ENCODE measurements at regions not wholly inside any gene's neighbourhood (a gene's known extent, or its start where the extent isn't known, plus 50 kb on each side); places are given as distances from the start of the nearest gene placed in this dataset.

DNA sequence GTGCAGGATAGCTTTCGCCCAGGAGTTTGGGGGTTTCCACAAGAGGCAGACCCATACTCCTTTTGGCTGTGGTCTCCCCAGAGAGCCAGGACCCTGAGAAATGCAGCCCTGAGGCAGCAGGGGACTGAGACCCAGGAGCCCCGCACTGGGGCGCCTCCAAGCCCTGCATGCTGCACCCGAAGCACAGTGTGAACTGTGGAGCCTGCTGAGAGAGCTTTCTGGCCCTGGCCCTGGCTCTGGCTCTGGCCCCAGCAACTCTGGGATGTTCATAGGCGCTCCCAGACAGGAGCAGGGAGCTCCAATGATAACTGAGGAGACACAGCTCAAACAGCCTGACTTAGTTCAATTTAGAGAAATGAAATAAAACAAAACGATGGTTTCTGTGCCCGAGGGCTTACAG, 96.4 kb upstream of the TEX51 start:
- no peak for ATAC-seq
- H3K27ac Mint-ChIP-seq, result no peak overlapping the region

DNA sequence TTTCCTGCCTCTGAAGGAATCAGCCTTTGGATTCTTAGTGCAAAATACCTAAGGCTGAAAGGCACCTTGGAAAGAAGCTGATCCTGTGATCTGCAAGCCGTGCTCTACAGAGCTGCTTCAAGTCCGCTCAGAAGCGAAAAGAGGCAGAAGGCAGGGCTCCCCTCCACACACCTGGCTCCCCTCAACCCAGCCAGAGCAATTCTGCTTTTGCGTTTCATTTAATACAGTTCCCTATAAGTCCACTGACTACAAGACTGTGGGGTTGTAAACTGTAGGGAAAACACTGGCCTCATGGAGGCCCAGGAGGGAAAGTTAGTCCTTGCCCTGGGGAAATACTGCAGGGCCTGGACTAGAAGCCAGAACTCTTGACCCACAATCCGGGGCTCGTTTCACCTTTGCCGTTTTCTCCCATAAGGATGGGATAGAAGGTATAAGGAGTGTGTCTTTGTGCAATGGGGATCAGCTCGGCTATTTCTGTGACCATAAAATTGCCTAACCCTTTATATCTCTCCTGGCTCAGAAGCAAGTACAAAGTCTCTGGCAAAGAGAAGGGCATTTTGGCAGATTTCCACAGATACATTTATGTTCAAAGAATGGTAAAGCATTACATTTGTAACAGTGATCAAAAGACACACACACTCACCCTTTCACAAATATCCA, 95.8 kb upstream of the TEX51 start:
- Mint-ChIP-seq H3K4me3 (no peak overlapping the region), H3K27ac (no peak overlapping the region), H3K9me3 (ENCODE audit: low read depth) (no peaks in the 10 kb centered on the region), H3K36me3 (no peaks in the 10 kb centered on the region), H3K4me1 (no peaks in the 10 kb centered on the region), H3K27me3 (peaks cover 6% of the 10 kb centered on the region)
- no peak for ATAC-seq
- CTCF ChIA-PET, result no interaction called here
- DNase-seq, result no peak

More for the DNA sequence above, 96.4 kb upstream of the TEX51 start:
- Mint-ChIP-seq H3K36me3 (no peaks in the 10 kb centered on the region), H3K9me3 (ENCODE audit: low read depth) (no peaks in the 10 kb centered on the region), H3K4me1 (no peaks in the 10 kb centered on the region), H3K4me3 (no peak overlapping the region), H3K27me3 (peaks cover 6% of the 10 kb centered on the region)
- CTCF ChIA-PET, result no interaction called here
- DNase-seq, result no peak

DNA sequence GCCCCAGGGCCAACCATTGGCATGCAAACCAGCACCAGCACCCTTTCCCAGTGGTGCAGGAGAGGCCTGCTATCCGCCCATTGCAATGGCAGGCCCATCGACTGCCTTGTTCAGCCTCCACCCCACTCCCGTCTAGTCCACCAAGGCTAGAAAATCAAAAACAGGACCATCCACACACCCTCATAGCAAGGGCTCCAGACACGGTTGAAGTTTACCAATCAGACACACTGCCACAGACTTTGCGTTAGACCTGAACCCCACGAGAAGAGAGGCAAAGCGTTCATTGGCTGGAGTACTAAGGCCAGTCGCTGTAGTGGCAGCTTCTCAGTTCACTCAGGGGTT, 95.3 kb upstream of the TEX51 start:
- Mint-ChIP-seq H3K9me3 (ENCODE audit: low read depth) (no peaks in the 10 kb centered on the region), H3K27ac (no peak overlapping the region), H3K4me1 (no peaks in the 10 kb centered on the region), H3K4me3 (no peak overlapping the region), H3K36me3 (no peaks in the 10 kb centered on the region), H3K27me3 (peaks cover 6% of the 10 kb centered on the region)
- CTCF ChIA-PET, result no interaction called here
- ATAC-seq, result no peak
- no peak for DNase-seq

DNA sequence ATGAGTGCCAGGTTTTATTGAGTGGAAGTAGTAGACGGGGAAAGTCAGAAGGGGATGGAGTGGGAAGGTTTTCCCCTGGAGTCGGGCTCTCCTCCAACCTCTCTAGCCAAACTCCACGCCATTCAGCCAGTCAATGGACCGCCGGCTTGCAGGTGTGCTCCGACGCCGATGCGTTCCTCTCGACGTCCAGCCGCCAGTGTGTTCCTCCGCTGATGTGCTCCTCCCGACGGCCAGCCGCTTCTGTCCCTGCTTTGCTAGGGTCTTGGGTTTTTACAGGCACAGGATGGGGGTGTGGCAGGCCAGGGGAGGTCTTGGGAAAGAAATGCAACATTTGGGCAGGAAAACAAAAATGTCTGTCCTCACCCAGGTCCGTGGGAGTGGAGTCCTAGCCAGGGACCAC, 94.3 kb upstream of the TEX51 start:
- Mint-ChIP-seq H3K36me3 (no peaks in the 10 kb centered on the region), H3K4me3 (no peak overlapping the region), H3K4me1 (no peaks in the 10 kb centered on the region), H3K9me3 (ENCODE audit: low read depth) (no peaks in the 10 kb centered on the region), H3K27me3 (peaks cover 12% of the 10 kb centered on the region), H3K27ac (no peak overlapping the region)
- CTCF ChIA-PET, result no interaction called here
- DNase-seq (no peak), ATAC-seq (no peak)

DNA sequence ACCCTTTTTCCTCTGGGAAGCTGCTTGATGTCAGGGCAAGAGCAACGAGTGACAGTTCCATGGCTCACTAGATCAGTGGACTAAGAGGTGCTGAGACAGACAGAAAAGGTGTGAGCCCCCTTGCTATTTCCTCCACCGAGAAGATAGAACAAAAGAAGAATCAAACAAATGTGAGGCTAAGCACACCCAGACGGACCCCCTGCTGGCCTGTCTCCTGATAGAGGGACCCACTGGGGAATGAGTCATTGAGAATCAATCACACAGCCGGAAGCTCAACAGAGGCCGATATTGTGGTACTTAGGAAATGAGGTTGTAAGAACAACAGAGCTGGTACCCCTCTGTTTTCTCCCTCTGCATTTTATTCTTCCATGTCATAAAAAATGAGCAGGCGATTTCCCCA, 89.8 kb upstream of the TEX51 start:
- no peak overlapping the region for H3K4me3 Mint-ChIP-seq
- H3K4me1 Mint-ChIP-seq, result no peaks in the 10 kb centered on the region
- CTCF ChIA-PET, result interaction anchor here (1.1 kb wide), 1 partner anchor 10 kb away, joined by 3 read pairs; no protein-coding TSS in a partner anchor
- no peaks in the 10 kb centered on the region for H3K36me3 Mint-ChIP-seq
- peaks cover 10% of the 10 kb centered on the region for H3K27me3 Mint-ChIP-seq
- H3K9me3 Mint-ChIP-seq (ENCODE audit: low read depth), result no peaks in the 10 kb centered on the region
- peak; percentile 4 for DNase-seq
- no peak for ATAC-seq
- H3K27ac Mint-ChIP-seq, result no peak overlapping the region

DNA sequence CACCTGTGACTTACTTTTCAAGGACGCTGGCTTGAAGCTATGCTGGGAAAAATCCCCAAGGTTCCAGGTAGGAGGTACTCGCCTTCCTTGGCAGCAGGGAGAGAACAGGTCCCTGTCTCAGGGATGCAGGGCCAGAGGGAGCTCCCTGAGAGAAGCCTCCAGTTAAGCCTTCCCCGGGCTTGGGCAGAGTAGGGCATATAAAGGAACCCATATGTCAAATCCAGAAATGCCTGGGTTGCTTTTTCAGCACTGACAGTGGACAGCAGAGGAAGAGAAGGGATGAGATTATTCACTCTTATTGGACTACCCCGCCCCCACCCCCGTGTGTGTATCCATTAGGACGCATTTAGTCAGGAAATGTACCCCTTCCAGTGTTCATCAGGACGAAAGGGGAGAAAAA, 89.3 kb upstream of the TEX51 start:
- H3K9me3 Mint-ChIP-seq (ENCODE audit: low read depth), result no peaks in the 10 kb centered on the region
- CTCF ChIA-PET, result interaction anchor here (1.1 kb wide), 1 partner anchor 10 kb away, joined by 3 read pairs; no protein-coding TSS in a partner anchor
- H3K4me1 Mint-ChIP-seq, result no peaks in the 10 kb centered on the region
- H3K36me3 Mint-ChIP-seq, result no peaks in the 10 kb centered on the region
- DNase-seq (peak; percentile 33), ATAC-seq (no peak)
- H3K4me3 Mint-ChIP-seq, result no peak overlapping the region
- no peak overlapping the region for H3K27ac Mint-ChIP-seq
- H3K27me3 Mint-ChIP-seq, result peaks cover 10% of the 10 kb centered on the region

DNA sequence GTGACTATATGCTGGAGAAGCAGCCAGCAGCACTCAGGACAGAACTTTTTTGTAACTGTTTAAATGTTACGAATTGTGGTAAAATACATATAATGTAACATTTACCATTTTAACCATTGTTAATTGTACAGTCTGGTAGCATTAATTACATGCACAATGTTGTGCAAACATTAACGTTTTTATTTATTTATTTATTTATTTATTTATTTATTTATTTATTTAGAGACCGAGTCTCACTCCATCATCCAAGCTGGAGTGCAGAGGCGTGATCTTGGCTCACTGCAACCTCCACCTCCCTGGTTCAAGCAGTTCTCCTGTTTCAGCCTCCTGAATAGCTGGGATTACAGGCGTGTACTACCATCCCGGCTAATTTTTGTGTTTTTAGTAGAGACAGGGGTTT, 88.7 kb upstream of the TEX51 start:
- no peaks in the 10 kb centered on the region for H3K9me3 Mint-ChIP-seq (ENCODE audit: low read depth)
- H3K27ac Mint-ChIP-seq, result no peak overlapping the region
- CTCF ChIA-PET, result no interaction called here
- no peaks in the 10 kb centered on the region for H3K36me3 Mint-ChIP-seq
- DNase-seq (no peak), ATAC-seq (no peak)
- H3K4me3 Mint-ChIP-seq, result no peak overlapping the region
- no peaks in the 10 kb centered on the region for H3K4me1 Mint-ChIP-seq
- H3K27me3 Mint-ChIP-seq, result peaks cover 10% of the 10 kb centered on the region

DNA sequence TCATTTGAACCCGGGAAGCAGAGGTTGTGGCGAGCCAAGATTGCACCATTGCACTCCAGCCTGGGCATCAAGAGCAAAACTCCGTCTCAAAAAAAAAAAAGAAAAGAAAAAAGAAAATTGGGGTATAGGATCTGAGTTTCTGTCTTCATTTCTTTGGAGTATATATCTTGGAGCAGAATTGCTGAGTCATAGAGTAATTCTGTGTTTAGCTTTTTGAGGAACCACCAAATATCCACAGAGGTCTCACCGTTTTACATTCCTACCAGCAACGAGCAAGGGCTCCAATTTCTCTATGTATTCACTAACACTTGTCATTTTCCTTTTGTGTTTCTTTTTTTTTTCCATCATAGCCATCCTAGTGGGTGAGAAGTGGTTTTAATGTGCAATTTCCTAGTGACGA, 87.6 kb upstream of the TEX51 start:
- Mint-ChIP-seq H3K36me3 (no peaks in the 10 kb centered on the region), H3K27me3 (peaks cover 14% of the 10 kb centered on the region), H3K4me1 (no peaks in the 10 kb centered on the region), H3K4me3 (no peak overlapping the region), H3K27ac (no peak overlapping the region), H3K9me3 (ENCODE audit: low read depth) (no peaks in the 10 kb centered on the region)
- DNase-seq (no peak), ATAC-seq (no peak)
- CTCF ChIA-PET, result no interaction called here

DNA sequence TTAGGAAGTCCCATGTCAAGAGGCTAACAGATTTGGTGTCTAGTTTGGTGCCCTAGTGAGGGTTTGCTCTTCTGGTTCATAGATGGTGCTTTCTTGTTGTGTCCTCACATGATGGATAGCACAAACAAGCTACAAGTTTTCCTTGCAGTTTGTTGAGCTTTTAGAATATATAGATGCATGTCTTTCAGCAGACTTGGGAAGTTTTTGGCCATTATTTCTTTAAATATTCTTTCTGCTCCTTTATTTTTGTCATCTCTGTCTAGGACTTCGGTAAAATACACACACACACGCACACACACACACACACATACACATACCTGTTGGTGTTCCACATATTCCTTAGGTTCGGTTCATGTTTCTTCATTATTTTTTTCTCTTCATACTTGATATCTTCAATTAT, 81.5 kb upstream of the TEX51 start:
- DNase-seq (no peak), ATAC-seq (no peak)
- H3K9me3 Mint-ChIP-seq (ENCODE audit: low read depth), result no peaks in the 10 kb centered on the region
- CTCF ChIA-PET, result no interaction called here
- no peaks in the 10 kb centered on the region for H3K4me1 Mint-ChIP-seq
- no peak overlapping the region for H3K27ac Mint-ChIP-seq
- H3K36me3 Mint-ChIP-seq, result no peaks in the 10 kb centered on the region
- no peak overlapping the region for H3K4me3 Mint-ChIP-seq
- peaks cover 33% of the 10 kb centered on the region for H3K27me3 Mint-ChIP-seq

DNA sequence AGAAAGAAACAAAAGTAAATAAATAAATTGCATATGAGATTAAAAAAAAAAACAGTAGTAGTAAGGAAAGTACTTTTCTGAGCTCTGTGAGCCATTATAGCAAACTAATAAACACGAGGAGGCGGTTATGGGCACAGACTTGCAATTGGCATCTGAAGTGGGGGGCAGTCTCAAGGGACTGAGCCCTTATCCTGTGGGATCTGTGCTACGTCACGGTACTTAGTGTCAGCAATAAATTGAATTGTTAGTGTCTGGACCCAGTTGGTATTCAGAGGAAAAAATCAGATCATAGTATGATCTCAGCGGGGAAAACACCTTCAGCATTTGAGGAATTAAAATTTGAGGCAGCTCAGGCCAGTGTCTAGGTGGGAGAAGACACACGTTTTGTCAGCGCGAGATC, 76.6 kb upstream of the TEX51 start:
- Mint-ChIP-seq H3K36me3 (no peaks in the 10 kb centered on the region), H3K4me1 (no peaks in the 10 kb centered on the region), H3K27ac (no peak overlapping the region), H3K27me3 (peaks cover 24% of the 10 kb centered on the region), H3K4me3 (no peak overlapping the region), H3K9me3 (ENCODE audit: low read depth) (no peaks in the 10 kb centered on the region)
- DNase-seq, result no peak
- CTCF ChIA-PET, result no interaction called here
- ATAC-seq, result no peak

DNA sequence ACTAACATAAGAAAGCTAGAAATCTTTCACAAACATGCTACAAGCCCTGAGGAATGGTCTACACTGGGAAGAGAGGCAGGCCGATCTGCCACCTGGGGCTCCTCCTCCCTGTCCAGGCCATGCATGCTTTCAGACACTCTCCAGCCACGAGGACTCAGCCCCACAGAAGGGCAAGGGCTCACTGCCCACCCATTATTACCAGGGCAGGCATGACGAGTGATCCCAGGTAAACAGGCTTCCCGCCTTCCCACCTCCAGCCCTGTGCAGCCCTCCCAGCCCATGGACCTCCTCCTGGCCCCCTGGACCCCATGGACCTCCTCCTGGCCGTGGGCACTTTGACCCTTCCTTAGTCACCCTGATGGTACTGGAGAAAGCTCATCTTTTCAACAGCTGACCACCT, 75.8 kb upstream of the TEX51 start:
- no peak for ATAC-seq
- Mint-ChIP-seq H3K9me3 (ENCODE audit: low read depth) (no peaks in the 10 kb centered on the region), H3K36me3 (no peaks in the 10 kb centered on the region), H3K4me3 (no peak overlapping the region), H3K27me3 (peaks cover 17% of the 10 kb centered on the region), H3K27ac (no peak overlapping the region), H3K4me1 (no peaks in the 10 kb centered on the region)
- CTCF ChIA-PET, result no interaction called here
- no peak for DNase-seq

DNA sequence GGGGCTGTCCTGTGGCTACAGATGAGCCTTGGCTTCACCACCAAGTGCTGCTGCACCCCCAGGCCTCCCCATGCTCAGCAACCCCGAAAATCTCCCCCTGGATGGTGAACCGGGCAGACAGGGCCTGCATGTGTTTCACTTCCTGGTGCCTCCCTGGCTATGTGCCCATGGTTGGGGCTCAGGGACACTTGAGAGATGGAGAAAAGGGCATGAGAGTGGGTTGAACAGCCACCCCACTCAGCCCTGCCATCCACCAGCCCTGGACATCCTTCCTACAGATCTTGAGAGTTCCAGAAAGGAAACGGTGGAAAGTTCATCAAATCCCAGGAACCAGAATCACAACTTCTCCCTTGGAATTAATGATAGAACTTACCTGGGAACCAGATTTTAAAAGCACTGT, 74.7 kb upstream of the TEX51 start:
- Mint-ChIP-seq H3K9me3 (ENCODE audit: low read depth) (no peaks in the 10 kb centered on the region), H3K27ac (no peak overlapping the region), H3K4me3 (no peak overlapping the region), H3K27me3 (peaks cover 11% of the 10 kb centered on the region), H3K36me3 (no peaks in the 10 kb centered on the region), H3K4me1 (no peaks in the 10 kb centered on the region)
- DNase-seq (no peak), ATAC-seq (no peak)
- CTCF ChIA-PET, result no interaction called here

DNA sequence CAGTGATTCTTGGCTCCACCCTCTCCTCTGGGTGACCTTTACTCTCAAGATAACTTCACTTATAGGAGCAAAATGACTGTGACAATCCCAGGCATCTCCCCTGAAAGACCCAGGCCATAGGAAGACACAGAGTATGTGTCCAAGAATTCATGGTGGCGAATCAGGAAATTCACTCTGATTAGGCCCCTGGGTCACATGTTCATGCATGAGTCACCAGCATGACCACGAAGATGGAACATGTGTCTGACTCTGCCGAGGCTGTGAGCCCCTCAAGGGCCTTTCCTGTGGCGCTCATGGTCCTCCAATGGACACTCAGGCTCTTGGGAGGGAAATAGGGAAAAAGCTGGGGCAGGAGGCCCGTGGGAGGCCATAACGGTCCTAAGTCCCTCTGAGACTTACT, 74.0 kb upstream of the TEX51 start:
- H3K36me3 Mint-ChIP-seq, result no peaks in the 10 kb centered on the region
- CTCF ChIA-PET, result no interaction called here
- ATAC-seq (no peak), DNase-seq (no peak)
- no peaks in the 10 kb centered on the region for H3K9me3 Mint-ChIP-seq (ENCODE audit: low read depth)
- no peaks in the 10 kb centered on the region for H3K4me1 Mint-ChIP-seq
- H3K27me3 Mint-ChIP-seq, result peaks cover 10% of the 10 kb centered on the region
- H3K27ac Mint-ChIP-seq, result no peak overlapping the region
- no peak overlapping the region for H3K4me3 Mint-ChIP-seq

DNA sequence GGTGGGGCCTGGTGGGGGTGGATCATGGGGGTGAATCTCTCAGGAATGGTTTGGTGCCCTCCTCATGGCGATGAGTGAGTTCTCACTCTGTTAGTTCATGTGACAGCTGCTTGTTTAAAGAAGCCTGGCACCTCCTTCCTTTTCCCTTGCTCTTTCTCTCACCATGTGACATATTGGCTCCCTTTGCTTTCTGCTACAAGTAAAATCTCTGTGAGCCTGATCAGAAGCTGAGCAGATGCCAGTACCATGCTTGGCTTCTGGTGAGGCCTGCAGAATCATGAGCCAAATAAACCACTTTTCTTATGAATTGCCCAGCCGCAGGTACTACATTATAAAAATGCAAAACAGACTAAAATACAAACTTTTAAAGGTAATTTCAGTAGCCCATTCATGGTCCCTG, 73.4 kb upstream of the TEX51 start:
- no peak overlapping the region for H3K4me3 Mint-ChIP-seq
- no peak for DNase-seq
- no peaks in the 10 kb centered on the region for H3K36me3 Mint-ChIP-seq
- H3K9me3 Mint-ChIP-seq (ENCODE audit: low read depth), result no peaks in the 10 kb centered on the region
- no peaks in the 10 kb centered on the region for H3K4me1 Mint-ChIP-seq
- no peak for ATAC-seq
- CTCF ChIA-PET, result no interaction called here
- no peak overlapping the region for H3K27ac Mint-ChIP-seq
- H3K27me3 Mint-ChIP-seq, result peaks cover 4% of the 10 kb centered on the region

DNA sequence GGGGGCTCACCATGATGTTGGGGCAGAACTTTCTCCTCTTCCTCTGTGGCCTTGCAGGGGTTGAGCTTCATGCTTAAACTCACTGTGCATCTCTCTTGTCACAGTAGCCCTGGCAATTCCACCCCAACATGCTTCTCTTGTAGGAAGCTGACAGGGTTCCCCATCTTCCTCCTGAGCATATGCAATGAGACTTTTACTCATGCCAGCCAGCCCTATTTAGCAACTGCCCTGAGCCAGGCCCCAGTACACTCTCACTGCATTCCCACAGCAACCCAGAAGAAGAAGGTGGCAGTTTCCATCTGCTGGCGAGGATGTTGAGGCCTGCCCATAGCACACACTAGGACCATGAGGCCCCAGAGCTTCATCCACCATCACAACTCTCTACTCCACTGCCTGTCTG, 72.2 kb upstream of the TEX51 start:
- H3K4me1 Mint-ChIP-seq, result no peaks in the 10 kb centered on the region
- no peaks in the 10 kb centered on the region for H3K27me3 Mint-ChIP-seq
- H3K27ac Mint-ChIP-seq, result no peak overlapping the region
- H3K36me3 Mint-ChIP-seq, result no peaks in the 10 kb centered on the region
- no peak for DNase-seq
- ATAC-seq, result no peak
- CTCF ChIA-PET, result no interaction called here
- H3K4me3 Mint-ChIP-seq, result no peak overlapping the region
- H3K9me3 Mint-ChIP-seq (ENCODE audit: low read depth), result no peaks in the 10 kb centered on the region

Data from activated CD8-positive, alpha-beta memory T cell treated with anti-CD3 and anti-CD28 coated beads, Interleukin-2, amount 10 ng/mL, durations not matched to agents 7 days and 5 days (primary cell).